ENCODE measurements at regions not wholly inside any gene's neighbourhood (a gene's known extent, or its start where the extent isn't known, plus 50 kb on each side); places are given as distances from the start of the nearest gene placed in this dataset.
"Not testable (repeated sequence)": the region's sequence is repeated elsewhere in the genome, so short reads cannot be mapped to it uniquely, and the experiment has no call there.

DNA sequence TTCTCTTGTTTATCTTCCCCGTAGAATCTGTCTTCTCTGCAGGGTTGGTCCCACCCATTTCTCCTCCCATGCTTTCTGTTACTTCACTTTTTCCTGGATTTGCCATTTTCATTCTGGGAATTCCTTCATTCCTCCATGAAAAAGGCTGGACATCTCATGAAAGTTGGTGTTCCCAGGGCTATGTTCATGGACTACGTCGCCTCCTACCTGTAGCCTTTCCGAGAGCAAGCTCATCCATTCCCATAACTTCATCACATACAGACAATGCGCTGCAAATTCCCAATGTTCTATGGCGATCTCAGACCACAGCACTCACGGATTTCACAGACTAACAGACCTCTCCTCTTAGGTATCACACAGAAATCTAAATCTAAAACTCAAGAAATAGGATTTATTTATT, 217.1 kb downstream of the EXOC5 start:
- CTCF ChIA-PET = no interaction called here
- TF ChIP-seq HDGF (IDR thresholded peaks at IDR 0.05; ENCODE audit: borderline replicate concordance) (no peak), L3MBTL2 (conservative IDR thresholded peaks at IDR 0.05) (no peak), SP1 (IDR thresholded peaks at IDR 0.05) (no peak)
- TF ChIP-seq, protein P1, sequence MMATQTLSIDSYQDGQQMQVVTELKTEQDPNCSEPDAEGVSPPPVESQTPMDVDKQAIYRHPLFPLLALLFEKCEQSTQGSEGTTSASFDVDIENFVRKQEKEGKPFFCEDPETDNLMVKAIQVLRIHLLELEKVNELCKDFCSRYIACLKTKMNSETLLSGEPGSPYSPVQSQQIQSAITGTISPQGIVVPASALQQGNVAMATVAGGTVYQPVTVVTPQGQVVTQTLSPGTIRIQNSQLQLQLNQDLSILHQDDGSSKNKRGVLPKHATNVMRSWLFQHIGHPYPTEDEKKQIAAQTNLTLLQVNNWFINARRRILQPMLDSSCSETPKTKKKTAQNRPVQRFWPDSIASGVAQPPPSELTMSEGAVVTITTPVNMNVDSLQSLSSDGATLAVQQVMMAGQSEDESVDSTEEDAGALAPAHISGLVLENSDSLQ (IDR thresholded peaks at IDR 0.05) = no peak
- POLR2A ChIA-PET = no interaction called here
- DNase-seq (ENCODE audit: extremely low spot score) = no peak

DNA sequence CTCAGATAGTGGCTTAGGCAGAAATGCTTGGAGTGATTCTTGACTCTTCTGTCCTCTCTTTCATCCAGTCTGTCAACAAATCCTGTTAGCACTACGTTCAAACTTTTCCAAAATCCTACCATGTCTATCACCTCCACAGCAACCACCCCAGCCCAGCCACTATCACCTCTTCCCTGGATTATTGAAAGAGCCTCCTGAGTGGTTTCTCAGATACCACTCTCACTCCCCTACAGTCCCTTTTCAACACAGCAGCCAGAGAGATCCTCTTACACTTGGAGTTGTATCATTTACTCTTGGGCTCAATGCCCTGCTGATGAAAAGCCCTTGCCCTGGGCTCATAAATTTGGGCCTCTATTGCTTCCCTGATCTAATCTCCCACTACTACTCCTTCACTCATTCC, 218.9 kb downstream of the EXOC5 start:
- ChIA-PET CTCF (no interaction called here), POLR2A (no interaction called here)
- DNase-seq (ENCODE audit: extremely low spot score) = no peak
- TF ChIP-seq BHLHE40 (IDR thresholded peaks at IDR 0.05; ENCODE audit: borderline replicate concordance) (no peak), TARDBP (IDR thresholded peaks at IDR 0.05) (no peak), NFRKB (IDR thresholded peaks at IDR 0.05) (no peak), HDGF (IDR thresholded peaks at IDR 0.05; ENCODE audit: borderline replicate concordance) (no peak), ZNF384 (IDR thresholded peaks at IDR 0.05) (no peak), SP1 (IDR thresholded peaks at IDR 0.05) (no peak), LEF1 (IDR thresholded peaks at IDR 0.05; ENCODE audit: borderline replicate concordance) (no peak), ARNT (IDR thresholded peaks at IDR 0.05) (no peak), SUZ12 (IDR thresholded peaks at IDR 0.05) (no peak), CTBP1 (IDR thresholded peaks at IDR 0.05; ENCODE audit: borderline replicate concordance) (no peak), FOXK2 (IDR thresholded peaks at IDR 0.05) (no peak), FOXM1 (IDR thresholded peaks at IDR 0.05; ENCODE audit: borderline replicate concordance) (no peak), L3MBTL2 (conservative IDR thresholded peaks at IDR 0.05) (no peak)
- TF ChIP-seq, protein P1 (IDR thresholded peaks at IDR 0.05) = no peak

GRCh38 chr14:57046175-57046574, 222.5 kb downstream of the EXOC5 start:
- CTCF ChIA-PET = no interaction called here
- TF ChIP-seq ELF4 (IDR thresholded peaks at IDR 0.05) = no peak
- no peak for TF ChIP-seq LEF1 (IDR thresholded peaks at IDR 0.05; ENCODE audit: borderline replicate concordance)
- TF ChIP-seq, protein P1 (IDR thresholded peaks at IDR 0.05) = no peak
- TF ChIP-seq SUZ12 (IDR thresholded peaks at IDR 0.05) = no peak
- no peak for TF ChIP-seq CTBP1 (IDR thresholded peaks at IDR 0.05; ENCODE audit: borderline replicate concordance)
- TF ChIP-seq NFRKB (IDR thresholded peaks at IDR 0.05) = no peak
- no peak for TF ChIP-seq FOXA1 (IDR thresholded peaks at IDR 0.05)
- TF ChIP-seq ARNT (IDR thresholded peaks at IDR 0.05) = no peak
- TF ChIP-seq FOXM1 (IDR thresholded peaks at IDR 0.05; ENCODE audit: borderline replicate concordance) = no peak
- TF ChIP-seq L3MBTL2 (conservative IDR thresholded peaks at IDR 0.05) = no peak
- no peak for TF ChIP-seq TARDBP (IDR thresholded peaks at IDR 0.05)
- TF ChIP-seq ZNF384 (IDR thresholded peaks at IDR 0.05) = no peak
- TF ChIP-seq SP1 (IDR thresholded peaks at IDR 0.05) = no peak
- TF ChIP-seq FOXK2 (IDR thresholded peaks at IDR 0.05) = no peak
- POLR2A ChIA-PET = no interaction called here
- DNase-seq (ENCODE audit: extremely low spot score) = no peak

DNA sequence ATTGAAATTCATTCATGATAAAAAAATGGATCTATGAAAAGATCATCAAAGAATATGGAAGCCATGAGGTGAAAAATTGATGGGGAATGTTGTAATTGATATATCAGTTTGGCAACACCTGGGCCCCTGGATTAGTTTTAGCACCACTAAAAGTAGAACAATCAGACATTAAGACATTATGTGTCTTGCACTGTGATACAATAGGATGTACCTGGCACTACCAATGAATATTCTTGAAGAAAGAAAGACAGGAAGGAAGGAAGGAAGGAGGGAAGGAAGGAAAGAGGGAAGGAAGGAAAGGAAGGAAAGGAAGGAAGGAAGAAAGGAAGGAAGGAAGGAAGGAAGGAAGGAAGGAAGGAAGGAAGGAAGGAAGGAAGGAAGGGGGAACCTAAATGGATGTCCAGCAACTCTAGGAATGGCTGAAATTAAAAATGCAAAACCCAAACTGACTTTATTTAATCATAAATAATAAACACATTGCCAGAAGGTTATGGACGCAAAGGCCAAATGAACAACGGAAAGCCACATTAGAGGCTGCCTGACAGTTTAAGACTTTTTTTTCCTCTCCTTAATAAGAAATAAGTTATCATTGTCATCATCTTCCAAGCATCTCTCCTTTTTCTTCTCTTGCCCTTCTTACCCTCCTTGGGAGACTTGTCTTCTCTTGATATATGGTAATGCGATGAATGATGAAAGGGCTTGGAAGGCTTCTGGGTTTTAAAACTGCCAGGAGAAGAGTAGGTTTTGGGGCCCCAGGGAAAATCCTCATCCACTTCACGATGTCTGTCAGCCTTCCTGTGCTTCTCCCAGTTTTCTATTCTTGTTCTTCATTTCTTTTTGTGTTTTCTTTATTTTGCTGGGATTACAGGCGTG, 224.4 kb downstream of the EXOC5 start:
- DNase-seq (ENCODE audit: extremely low spot score); POLR2A ChIA-PET; CTCF ChIA-PET: not testable (repeated sequence)

- DNase-seq (ENCODE audit: extremely low spot score) = no peak
- no peak for TF ChIP-seq FOXA1 (IDR thresholded peaks at IDR 0.05)
- TF ChIP-seq HDGF (IDR thresholded peaks at IDR 0.05; ENCODE audit: borderline replicate concordance) = no peak
- TF ChIP-seq SP1 (IDR thresholded peaks at IDR 0.05) = no peak
- no peak for TF ChIP-seq ZNF384 (IDR thresholded peaks at IDR 0.05)
- TF ChIP-seq L3MBTL2 (conservative IDR thresholded peaks at IDR 0.05) = no peak
- no peak for TF ChIP-seq LEF1 (IDR thresholded peaks at IDR 0.05; ENCODE audit: borderline replicate concordance)
- TF ChIP-seq, protein P1 (IDR thresholded peaks at IDR 0.05) = no peak
- no peak for TF ChIP-seq NFRKB (IDR thresholded peaks at IDR 0.05)
- TF ChIP-seq ARNT (IDR thresholded peaks at IDR 0.05) = no peak
- TF ChIP-seq ELF4 (IDR thresholded peaks at IDR 0.05) = no peak
- no peak for TF ChIP-seq CTBP1 (IDR thresholded peaks at IDR 0.05; ENCODE audit: borderline replicate concordance)
- TF ChIP-seq SUZ12 (IDR thresholded peaks at IDR 0.05) = no peak
- TF ChIP-seq TARDBP (IDR thresholded peaks at IDR 0.05) = no peak
- TF ChIP-seq FOXM1 (IDR thresholded peaks at IDR 0.05; ENCODE audit: borderline replicate concordance) = no peak
- TF ChIP-seq BHLHE40 (IDR thresholded peaks at IDR 0.05; ENCODE audit: borderline replicate concordance) = no peak
- TF ChIP-seq FOXK2 (IDR thresholded peaks at IDR 0.05) = no peak
- CTCF ChIA-PET = interaction anchor here (0.6 kb wide), 1 partner anchor 338 kb away, joined by 3 read pairs; no protein-coding TSS in a partner anchor
- POLR2A ChIA-PET = no interaction called here
Observed at GRCh38 chr14:57038689-57039088, 228.4 kb upstream of the OTX2 start.

DNA sequence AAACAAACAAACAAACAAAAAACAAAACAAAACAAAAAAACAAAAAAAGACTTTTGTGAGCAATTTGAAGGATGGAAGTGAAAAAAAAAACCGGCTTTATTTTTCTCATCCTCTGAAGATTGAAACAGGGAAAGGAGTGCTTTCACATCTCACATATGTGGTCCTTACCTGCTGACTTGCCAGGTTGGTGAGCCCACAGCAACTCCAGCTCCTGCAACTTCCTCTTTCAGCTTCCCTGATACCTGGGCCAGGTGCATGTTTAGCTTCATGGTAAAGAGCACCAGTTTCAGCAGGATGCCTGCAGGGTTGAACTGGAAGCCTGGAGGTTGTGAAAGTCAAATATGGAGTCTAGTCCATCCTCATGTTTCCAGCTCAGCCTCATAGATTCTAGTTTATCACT, 221.2 kb upstream of the OTX2 start:
- TF ChIP-seq FOXK2 (IDR thresholded peaks at IDR 0.05) (no peak), SUZ12 (IDR thresholded peaks at IDR 0.05) (no peak), CTBP1 (IDR thresholded peaks at IDR 0.05; ENCODE audit: borderline replicate concordance) (no peak)
- TF ChIP-seq, protein P1 (IDR thresholded peaks at IDR 0.05) = no peak
- ChIA-PET CTCF (no interaction called here), POLR2A (no interaction called here)
- no peak for DNase-seq (ENCODE audit: extremely low spot score)

All from HEK293T (cell line).